D341Med (cell line): ENCODE measurements at regions not wholly inside any gene's neighbourhood (a gene's known extent, or its start where the extent isn't known, plus 50 kb on each side); places are given as distances from the start of the nearest gene placed in this dataset.

Experiments
- DNase-seq: peaks from one replicate; pipeline ENCODE4 v3.0.0; 2012; ENCODE audit warnings: low spot score

GRCh38 chr4:100284129-100284880 lies 94.0 kb upstream of the DDIT4L start:
- no peak for DNase-seq

GRCh38 chr4:100280807-100281206 lies 90.5 kb upstream of the DDIT4L start:
- no peak for DNase-seq

GRCh38 chr4:100278567-100278966 lies 88.3 kb upstream of the DDIT4L start:
- DNase-seq = no peak

GRCh38 chr4:100269446-100269845 lies 79.2 kb upstream of the DDIT4L start:
- DNase-seq = peak; percentile 37

- DNase-seq = peak; percentile 43
These were observed 78.5 kb upstream of the DDIT4L start for GRCh38 chr4:100268789-100269188.

- DNase-seq = no peak
These were observed 71.1 kb upstream of the DDIT4L start for GRCh38 chr4:100261346-100261745.

- no peak for DNase-seq
These were observed 68.4 kb upstream of the DDIT4L start for GRCh38 chr4:100258675-100259074.

- no peak for DNase-seq
These were observed 67.3 kb upstream of the DDIT4L start for GRCh38 chr4:100257567-100257966.

GRCh38 chr4:100254237-100254636 lies 64.0 kb upstream of the DDIT4L start:
- DNase-seq = no peak

- no peak for DNase-seq
These were observed 58.2 kb upstream of the DDIT4L start for GRCh38 chr4:100248476-100248875.

GRCh38 chr4:100246697-100247096 lies 56.4 kb upstream of the DDIT4L start:
- DNase-seq = no peak

- no peak for DNase-seq
These were observed 54.1 kb upstream of the DDIT4L start for GRCh38 chr4:100244347-100244746.
